ENCODE measurements at regions not wholly inside any gene's neighbourhood (a gene's known extent, or its start where the extent isn't known, plus 50 kb on each side); places are given as distances from the start of the nearest gene placed in this dataset.

DNA sequence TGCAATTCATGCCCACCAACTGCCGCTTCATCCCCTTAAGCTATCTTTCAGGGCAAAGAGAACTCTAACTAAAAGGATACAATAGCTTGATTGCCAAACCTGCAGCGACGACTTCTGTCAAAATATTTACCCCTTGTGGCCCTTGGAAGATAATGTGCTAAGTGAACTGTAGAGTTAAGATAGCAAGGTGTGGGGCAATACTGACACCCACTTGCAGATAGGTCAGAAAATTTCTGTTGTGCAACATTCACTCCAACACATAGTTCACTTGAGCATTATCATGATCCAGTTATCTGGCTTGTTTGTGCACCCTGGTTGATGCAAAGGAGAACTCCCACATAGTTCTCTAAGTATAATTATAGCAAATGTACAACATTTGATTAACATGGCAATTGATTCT, 55.6 kb downstream of the RHOXF2B start:
- no peak for TF ChIP-seq EZH2 (IDR thresholded peaks at IDR 0.05; ENCODE audit: low read length, missing control alignments)
- TF ChIP-seq, protein P1, sequence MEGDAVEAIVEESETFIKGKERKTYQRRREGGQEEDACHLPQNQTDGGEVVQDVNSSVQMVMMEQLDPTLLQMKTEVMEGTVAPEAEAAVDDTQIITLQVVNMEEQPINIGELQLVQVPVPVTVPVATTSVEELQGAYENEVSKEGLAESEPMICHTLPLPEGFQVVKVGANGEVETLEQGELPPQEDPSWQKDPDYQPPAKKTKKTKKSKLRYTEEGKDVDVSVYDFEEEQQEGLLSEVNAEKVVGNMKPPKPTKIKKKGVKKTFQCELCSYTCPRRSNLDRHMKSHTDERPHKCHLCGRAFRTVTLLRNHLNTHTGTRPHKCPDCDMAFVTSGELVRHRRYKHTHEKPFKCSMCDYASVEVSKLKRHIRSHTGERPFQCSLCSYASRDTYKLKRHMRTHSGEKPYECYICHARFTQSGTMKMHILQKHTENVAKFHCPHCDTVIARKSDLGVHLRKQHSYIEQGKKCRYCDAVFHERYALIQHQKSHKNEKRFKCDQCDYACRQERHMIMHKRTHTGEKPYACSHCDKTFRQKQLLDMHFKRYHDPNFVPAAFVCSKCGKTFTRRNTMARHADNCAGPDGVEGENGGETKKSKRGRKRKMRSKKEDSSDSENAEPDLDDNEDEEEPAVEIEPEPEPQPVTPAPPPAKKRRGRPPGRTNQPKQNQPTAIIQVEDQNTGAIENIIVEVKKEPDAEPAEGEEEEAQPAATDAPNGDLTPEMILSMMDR (conservative IDR thresholded peaks at IDR 0.05 in 1 of 2, IDR thresholded peaks at IDR 0.05 in 1 of 2; ENCODE audit: low read depth in 1 of 2, low read length in 2 of 2) = no peak
- H4K20me1 ChIP-seq (ENCODE audit: control insufficient read depth, extremely low read depth, insufficient read depth, low read length) = no peaks in the 10 kb centered on the region

DNA sequence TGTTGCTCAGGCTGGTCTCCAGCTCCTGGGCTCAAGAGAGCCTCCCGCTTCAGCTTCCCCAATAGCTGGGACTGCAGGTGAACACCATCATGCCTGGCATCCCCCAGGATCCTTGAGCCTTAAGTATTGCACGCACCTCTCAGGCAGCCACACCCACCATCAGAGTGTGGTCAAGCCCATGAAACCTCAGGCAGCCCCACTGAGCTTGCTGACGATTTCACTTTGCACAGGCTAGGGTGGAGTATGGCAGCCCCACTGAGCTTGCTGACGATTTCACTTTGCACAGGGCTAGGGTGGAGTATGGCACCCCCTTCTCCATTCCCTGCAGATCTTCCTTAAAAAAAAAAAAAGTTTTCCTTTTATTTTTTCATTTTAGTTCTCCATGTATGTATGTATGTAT, 57.2 kb downstream of the RHOXF2B start:
- no peak overlapping the region for H3K9ac ChIP-seq (ENCODE audit: insufficient read depth, low read length)
- TF ChIP-seq, protein P1 (conservative IDR thresholded peaks at IDR 0.05 in 1 of 2, IDR thresholded peaks at IDR 0.05 in 1 of 2; ENCODE audit: low read depth in 1 of 2, low read length in 2 of 2) = no peak
- no peak for TF ChIP-seq EZH2 (IDR thresholded peaks at IDR 0.05; ENCODE audit: low read length, missing control alignments)
- H3K36me3 ChIP-seq (ENCODE audit: control insufficient read depth, insufficient read depth, low read length) = no peaks in the 10 kb centered on the region
- no peak overlapping the region for H2AFZ ChIP-seq (ENCODE audit: low read length)
- H4K20me1 ChIP-seq (ENCODE audit: control insufficient read depth, extremely low read depth, insufficient read depth, low read length) = no peaks in the 10 kb centered on the region
- no peak overlapping the region for H3K4me2 ChIP-seq (ENCODE audit: extremely low read depth, insufficient read depth, low read length)
- H3K27ac ChIP-seq (ENCODE audit: insufficient read depth, low read length) = no peak overlapping the region
- H3K9me3 ChIP-seq (ENCODE audit: control insufficient read depth, insufficient read depth, low read depth, low read length) = no peaks in the 10 kb centered on the region
- no peaks in the 10 kb centered on the region for H3K79me2 ChIP-seq (ENCODE audit: control insufficient read depth, insufficient read depth, low read length)
- no peak overlapping the region for H3K4me3 ChIP-seq (replicated peaks in 1 of 4; ENCODE audit: control extremely low read depth in 1 of 4, insufficient read depth in 1 of 4, low read depth in 3 of 4, low read length in 4 of 4)
- no peaks in the 10 kb centered on the region for H3K27me3 ChIP-seq (ENCODE audit: control insufficient read depth, insufficient read depth, low read length)
- DNase-seq (ENCODE audit: low read depth in 2 of 2) = no peak
- H3K4me1 ChIP-seq (ENCODE audit: control insufficient read depth, extremely low read depth, insufficient read depth, low read length) = no peaks in the 10 kb centered on the region

More for the DNA sequence above, 55.6 kb downstream of the RHOXF2B start:
- no peaks in the 10 kb centered on the region for H3K36me3 ChIP-seq (ENCODE audit: control insufficient read depth, insufficient read depth, low read length)
- no peak overlapping the region for H2AFZ ChIP-seq (ENCODE audit: low read length)
- H3K79me2 ChIP-seq (ENCODE audit: control insufficient read depth, insufficient read depth, low read length) = no peaks in the 10 kb centered on the region
- no peak overlapping the region for H3K4me3 ChIP-seq (replicated peaks in 1 of 4; ENCODE audit: control extremely low read depth in 1 of 4, insufficient read depth in 1 of 4, low read depth in 3 of 4, low read length in 4 of 4)
- no peak overlapping the region for H3K4me2 ChIP-seq (ENCODE audit: extremely low read depth, insufficient read depth, low read length)
- no peak for DNase-seq (ENCODE audit: low read depth in 2 of 2)
- no peaks in the 10 kb centered on the region for H3K27me3 ChIP-seq (ENCODE audit: control insufficient read depth, insufficient read depth, low read length)
- no peaks in the 10 kb centered on the region for H3K4me1 ChIP-seq (ENCODE audit: control insufficient read depth, extremely low read depth, insufficient read depth, low read length)
- H3K9me3 ChIP-seq (ENCODE audit: control insufficient read depth, insufficient read depth, low read depth, low read length) = no peaks in the 10 kb centered on the region
- no peak overlapping the region for H3K27ac ChIP-seq (ENCODE audit: insufficient read depth, low read length)
- H3K9ac ChIP-seq (ENCODE audit: insufficient read depth, low read length) = no peak overlapping the region

DNA sequence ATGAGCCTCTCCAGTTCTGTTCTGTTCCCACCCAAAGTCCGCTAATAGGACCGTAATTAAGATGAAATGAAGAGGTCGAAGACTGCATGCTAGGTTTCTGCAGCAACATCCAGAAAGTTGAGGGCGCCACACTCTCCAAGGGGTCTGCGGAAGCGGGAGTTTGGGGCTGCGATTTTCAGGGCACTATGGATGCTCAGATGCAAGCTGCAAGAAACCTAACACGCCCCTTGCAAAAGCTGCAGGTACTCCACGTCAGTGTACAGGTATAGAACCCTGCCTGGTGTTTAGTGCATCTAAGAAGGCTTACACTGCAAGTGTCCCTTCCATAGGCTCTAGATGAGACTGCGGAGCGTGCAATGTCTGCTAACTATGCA, 61.4 kb downstream of the RHOXF2B start:
- Histone ChIP-seq H2AFZ (ENCODE audit: low read length) (no peak overlapping the region), H3K9me3 (ENCODE audit: control insufficient read depth, insufficient read depth, low read depth, low read length) (no peaks in the 10 kb centered on the region), H3K9ac (ENCODE audit: insufficient read depth, low read length) (no peak overlapping the region), H3K79me2 (ENCODE audit: control insufficient read depth, insufficient read depth, low read length) (no peaks in the 10 kb centered on the region), H4K20me1 (ENCODE audit: control insufficient read depth, extremely low read depth, insufficient read depth, low read length) (no peaks in the 10 kb centered on the region), H3K27me3 (ENCODE audit: control insufficient read depth, insufficient read depth, low read length) (peaks cover 3% of the 10 kb centered on the region), H3K36me3 (ENCODE audit: control insufficient read depth, insufficient read depth, low read length) (no peaks in the 10 kb centered on the region), H3K4me2 (ENCODE audit: extremely low read depth, insufficient read depth, low read length) (no peak overlapping the region), H3K4me1 (ENCODE audit: control insufficient read depth, extremely low read depth, insufficient read depth, low read length) (no peaks in the 10 kb centered on the region), H3K4me3 (replicated peaks in 1 of 4; ENCODE audit: control extremely low read depth in 1 of 4, insufficient read depth in 1 of 4, low read depth in 3 of 4, low read length in 4 of 4) (no peak overlapping the region), H3K27ac (ENCODE audit: insufficient read depth, low read length) (no peak overlapping the region)
- TF ChIP-seq, protein P1 (conservative IDR thresholded peaks at IDR 0.05 in 1 of 2, IDR thresholded peaks at IDR 0.05 in 1 of 2; ENCODE audit: low read depth in 1 of 2, low read length in 2 of 2) = no peak
- no peak for TF ChIP-seq EZH2 (IDR thresholded peaks at IDR 0.05; ENCODE audit: low read length, missing control alignments)
- no peak for DNase-seq (ENCODE audit: low read depth in 2 of 2)

Data from fibroblast of lung (primary cell).